Tibial nerve (tissue), 4 donors: ENCODE measurements at regions not wholly inside any gene's neighbourhood (a gene's known extent, or its start where the extent isn't known, plus 50 kb on each side); places are given as distances from the start of the nearest gene placed in this dataset.
"Not testable (repeated sequence)": the region's sequence is repeated elsewhere in the genome, so short reads cannot be mapped to it uniquely, and the experiment has no call there.

Source experiments
- DNase-seq, 2 donors: peaks; one replicate each; pipeline ENCODE4 v3.0.0-alpha.2; 2019; ENCODE audit warnings: low spot score in 2 of 2
- H3K27ac ChIP-seq, 4 donors: fragments of 200-600 bp; sonication (generic) in 3 of 4; one replicate each; pipeline ENCODE4 v1.5.1; 2017 to 2019; ENCODE audit warnings: mild to moderate bottlenecking in 1 of 4
- H3K27me3 ChIP-seq, 2 donors: fragments of 200-600 bp; sonication (generic) in 1 of 2; one replicate each; pipeline versions ENCODE4 v1.5.1 to v1.6.0; 2017 to 2019
- H3K36me3 ChIP-seq, 3 donors: fragments of 200-600 bp; sonication (generic); one replicate each; pipeline ENCODE4 v1.5.1; 2018 to 2019
- H3K4me1 ChIP-seq, 4 donors: fragments of 200-600 bp; sonication (generic) in 3 of 4; one replicate each; pipeline ENCODE4 v1.5.1; 2017 to 2019
- H3K4me3 ChIP-seq, 4 donors: fragments of 200-600 bp; sonication (generic) in 3 of 4; one replicate each; pipeline ENCODE4 v1.5.1; 2017 to 2019; ENCODE audit warnings: mild to moderate bottlenecking in 1 of 4, moderate library complexity in 1 of 4
- H3K9me3 ChIP-seq, 4 donors: fragments of 200-600 bp; sonication (generic) in 3 of 4; one replicate each; pipeline ENCODE4 v1.5.1; 2017 to 2019
- CTCF ChIP-seq, 5 experiments: fragments of 200-600 bp in 3 of 5; fragments of 450-650 bp in 2 of 5; sonication (generic) in 3 of 5; IDR thresholded peaks; one replicate each; pipeline ENCODE4 v1.5.1; 2016 to 2019; ENCODE audit warnings: antibody characterized with exemption in 5 of 5, mild to moderate bottlenecking in 3 of 5, moderate library complexity in 2 of 5
- EP300 ChIP-seq, 2 donors: sonication (generic); formaldehyde crosslinking; IDR thresholded peaks; one replicate each; pipeline ENCODE4 v1.6.1; 2017; ENCODE audit warnings: antibody characterized with exemption in 2 of 2, mild to moderate bottlenecking in 1 of 2
- POLR2A ChIP-seq, 2 donors: fragments of 450-650 bp; IDR thresholded peaks; one replicate each; pipeline ENCODE4 v1.6.1; 2017; ENCODE audit warnings: antibody characterized with exemption in 2 of 2, mild to moderate bottlenecking in 2 of 2, moderate library complexity in 2 of 2
- WGBS, 2 donors: methylation state at CpG; one replicate each; pipeline ENCODE4 v1.1.5; 2018; 5-methylcytosine and 5-hydroxymethylcytosine counted together

GRCh38 chr7:76126632-76127031 is 75.1 kb upstream of the SRRM3 start:
- 90 to 95% methylated on average over 4 of the region's 4 CpGs for WGBS, 2 donors
- no peak overlapping the region for H3K4me3 ChIP-seq
- no peak for TF ChIP-seq CTCF (IDR thresholded peaks at IDR 0.05)
- TF ChIP-seq EP300 (IDR thresholded peaks at IDR 0.05), result no peak
- TF ChIP-seq POLR2A (IDR thresholded peaks at IDR 0.05), result no peak
- H3K4me1 ChIP-seq, result no peaks in the 10 kb centered on the region
- DNase-seq, result no peak
- H3K36me3 ChIP-seq, result no peaks in the 10 kb centered on the region
- no peaks in the 10 kb centered on the region for H3K9me3 ChIP-seq
- H3K27ac ChIP-seq, result no peak overlapping the region
- H3K27me3 ChIP-seq, result no peaks in the 10 kb centered on the region

- H3K36me3 ChIP-seq, result no peaks in the 10 kb centered on the region
- no peak for DNase-seq
- H3K4me1 ChIP-seq, result no peaks in the 10 kb centered on the region
- H3K27ac ChIP-seq, result no peak overlapping the region
- no peaks in the 10 kb centered on the region for H3K27me3 ChIP-seq
- WGBS, 2 donors, result 74 to 81% methylated on average over 5 of the region's 5 CpGs
- TF ChIP-seq POLR2A (IDR thresholded peaks at IDR 0.05) (no peak), CTCF (IDR thresholded peaks at IDR 0.05) (no peak), EP300 (IDR thresholded peaks at IDR 0.05) (no peak)
- no peak overlapping the region for H3K4me3 ChIP-seq
- no peaks in the 10 kb centered on the region for H3K9me3 ChIP-seq
These were observed 72.3 kb upstream of the SRRM3 start for GRCh38 chr7:76129366-76129765.

- Histone ChIP-seq H3K36me3 (no peaks in the 10 kb centered on the region), H3K4me1 (no peaks in the 10 kb centered on the region), H3K27me3 (no peaks in the 10 kb centered on the region), H3K9me3 (no peaks in the 10 kb centered on the region), H3K27ac (no peak overlapping the region), H3K4me3 (no peak overlapping the region)
- TF ChIP-seq CTCF (IDR thresholded peaks at IDR 0.05) (no peak), EP300 (IDR thresholded peaks at IDR 0.05) (no peak), POLR2A (IDR thresholded peaks at IDR 0.05) (no peak)
- 82 to 85% methylated on average over 8 of the region's 8 CpGs for WGBS, 2 donors
- DNase-seq, result no peak
These were observed 71.9 kb upstream of the SRRM3 start for GRCh38 chr7:76129836-76130235.

- H3K27me3 ChIP-seq, H3K4me1 ChIP-seq, H3K4me3 ChIP-seq, DNase-seq, H3K9me3 ChIP-seq, H3K27ac ChIP-seq, H3K36me3 ChIP-seq: not testable (repeated sequence)
- peak in 1 of 5 experiments; percentile 23 for TF ChIP-seq CTCF (IDR thresholded peaks at IDR 0.05)
These were observed 71.0 kb upstream of the SRRM3 start for GRCh38 chr7:76130661-76131060.

- not testable (repeated sequence) for H3K4me1 ChIP-seq, H3K27ac ChIP-seq, H3K36me3 ChIP-seq, DNase-seq, H3K4me3 ChIP-seq, H3K27me3 ChIP-seq, H3K9me3 ChIP-seq
- 69 to 81% methylated on average over 5 of the region's 5 CpGs for WGBS, 2 donors
These were observed 69.8 kb upstream of the SRRM3 start for GRCh38 chr7:76131887-76132286.

GRCh38 chr7:76133164-76133775 is 68.4 kb upstream of the SRRM3 start:
- H3K36me3 ChIP-seq, result no peaks in the 10 kb centered on the region
- no peak overlapping the region for H3K4me3 ChIP-seq
- no peaks in the 10 kb centered on the region for H3K4me1 ChIP-seq
- no peak overlapping the region for H3K27ac ChIP-seq
- no peak for DNase-seq
- H3K9me3 ChIP-seq, result no peaks in the 10 kb centered on the region
- 68 to 74% methylated on average over 7 of the region's 7 CpGs for WGBS, 2 donors
- no peak for TF ChIP-seq EP300 (IDR thresholded peaks at IDR 0.05)
- TF ChIP-seq POLR2A (IDR thresholded peaks at IDR 0.05), result no peak
- TF ChIP-seq CTCF (IDR thresholded peaks at IDR 0.05), result no peak
- no peaks in the 10 kb centered on the region for H3K27me3 ChIP-seq
